Gastroesophageal sphincter (tissue), 4 donors: ENCODE measurements at regions not wholly inside any gene's neighbourhood (a gene's known extent, or its start where the extent isn't known, plus 50 kb on each side); places are given as distances from the start of the nearest gene placed in this dataset.

Source experiments
- ATAC-seq: fragments of 150-250 bp; one replicate; pipeline ENCODE4 v1.9.1; 2016; ENCODE audit warnings: mild to moderate bottlenecking, moderate library complexity
- H3K27ac ChIP-seq, 4 donors: fragments of 200-600 bp; sonication (generic) in 3 of 4; 1 replicate in 3 of 4; 2 replicates in 1 of 4; pipeline ENCODE4 v1.5.1; 2016 to 2019
- H3K27me3 ChIP-seq: fragments of 200-600 bp; sonication (generic); one replicate; pipeline ENCODE4 v1.5.1; 2019
- H3K36me3 ChIP-seq, 2 donors: fragments of 200-600 bp; sonication (generic); one replicate each; pipeline ENCODE4 v1.5.1; 2019; ENCODE audit warnings: control low read depth in 1 of 2
- H3K4me1 ChIP-seq, 3 donors: fragments of 200-600 bp; sonication (generic); 1 replicate in 2 of 3; 2 replicates in 1 of 3; pipeline ENCODE4 v1.5.1; 2016 to 2019; ENCODE audit warnings: control low read depth in 2 of 3
- H3K4me3 ChIP-seq, 2 donors: fragments of 200-600 bp; sonication (generic); one replicate each; pipeline ENCODE4 v1.5.1; 2019; ENCODE audit warnings: mild to moderate bottlenecking in 1 of 2, moderate library complexity in 1 of 2
- H3K9me3 ChIP-seq, 3 donors: fragments of 200-600 bp; sonication (generic); one replicate each; pipeline ENCODE4 v1.5.1; 2017 to 2019; ENCODE audit warnings: control low read depth in 2 of 3
- EP300 ChIP-seq: sonication (generic); formaldehyde crosslinking; IDR thresholded peaks from one replicate; pipeline ENCODE4 v1.6.1; 2017; ENCODE audit warnings: antibody characterized with exemption, mild to moderate bottlenecking
- POLR2A ChIP-seq, 2 donors: fragments of 450-650 bp; IDR thresholded peaks; one replicate each; pipeline ENCODE4 v1.6.1; 2017; ENCODE audit warnings: antibody characterized with exemption in 2 of 2, mild to moderate bottlenecking in 2 of 2, moderate library complexity in 1 of 2
- POLR2AphosphoS5 ChIP-seq: sonication (generic); formaldehyde crosslinking; IDR thresholded peaks from one replicate; pipeline ENCODE4 v1.6.1; 2017; ENCODE audit warnings: antibody characterized with exemption
- WGBS, 2 donors: methylation state at CpG; one replicate each; pipeline ENCODE4 v1.1.5; 2018; ENCODE audit warnings: low coverage in 1 of 2; 5-methylcytosine and 5-hydroxymethylcytosine counted together
- TF ChIP-seq, protein P1 (sequence below), 4 experiments: fragments of 200-600 bp in 2 of 4; fragments of 450-650 bp in 2 of 4; sonication (generic) in 1 of 4; IDR thresholded peaks; one replicate each; pipeline ENCODE4 v1.5.1; 2017 to 2019; ENCODE audit warnings: antibody characterized with exemption in 4 of 4, mild to moderate bottlenecking in 2 of 4, moderate library complexity in 2 of 4

DNA sequence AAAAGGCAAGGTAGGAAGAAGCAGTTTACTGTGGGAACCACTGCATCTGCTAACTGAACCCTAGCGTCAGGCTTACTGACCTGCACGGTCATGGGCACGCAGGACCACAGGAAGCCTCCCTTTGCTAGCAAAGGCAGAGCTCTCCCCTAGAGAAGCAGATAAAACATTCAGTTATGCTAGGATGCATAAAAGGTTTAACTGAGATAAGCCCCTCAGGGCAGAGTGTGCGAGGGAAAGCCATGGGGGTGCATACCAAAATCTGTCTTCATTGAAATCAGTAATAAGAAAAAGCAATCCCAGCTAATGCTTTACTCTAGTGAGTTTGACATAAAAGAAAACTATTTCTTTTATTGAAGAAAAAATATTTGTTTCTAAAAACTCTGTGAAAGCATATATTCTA lies 2403.7 kb upstream of the C9orf72 start:
- H3K27ac ChIP-seq: no peak overlapping the region
- no peaks in the 10 kb centered on the region for H3K27me3 ChIP-seq
- TF ChIP-seq EP300 (no peak), POLR2A (IDR thresholded peaks at IDR 0.05) (no peak), POLR2AphosphoS5 (no peak)
- TF ChIP-seq, protein P1, sequence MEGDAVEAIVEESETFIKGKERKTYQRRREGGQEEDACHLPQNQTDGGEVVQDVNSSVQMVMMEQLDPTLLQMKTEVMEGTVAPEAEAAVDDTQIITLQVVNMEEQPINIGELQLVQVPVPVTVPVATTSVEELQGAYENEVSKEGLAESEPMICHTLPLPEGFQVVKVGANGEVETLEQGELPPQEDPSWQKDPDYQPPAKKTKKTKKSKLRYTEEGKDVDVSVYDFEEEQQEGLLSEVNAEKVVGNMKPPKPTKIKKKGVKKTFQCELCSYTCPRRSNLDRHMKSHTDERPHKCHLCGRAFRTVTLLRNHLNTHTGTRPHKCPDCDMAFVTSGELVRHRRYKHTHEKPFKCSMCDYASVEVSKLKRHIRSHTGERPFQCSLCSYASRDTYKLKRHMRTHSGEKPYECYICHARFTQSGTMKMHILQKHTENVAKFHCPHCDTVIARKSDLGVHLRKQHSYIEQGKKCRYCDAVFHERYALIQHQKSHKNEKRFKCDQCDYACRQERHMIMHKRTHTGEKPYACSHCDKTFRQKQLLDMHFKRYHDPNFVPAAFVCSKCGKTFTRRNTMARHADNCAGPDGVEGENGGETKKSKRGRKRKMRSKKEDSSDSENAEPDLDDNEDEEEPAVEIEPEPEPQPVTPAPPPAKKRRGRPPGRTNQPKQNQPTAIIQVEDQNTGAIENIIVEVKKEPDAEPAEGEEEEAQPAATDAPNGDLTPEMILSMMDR (IDR thresholded peaks at IDR 0.05): no peak
- no peaks in the 10 kb centered on the region for H3K9me3 ChIP-seq
- ATAC-seq: no peak
- H3K4me3 ChIP-seq: no peak overlapping the region
- no peaks in the 10 kb centered on the region for H3K4me1 ChIP-seq
- 67% methylated on average over 4 of the region's 4 CpGs; no CpG with 5 or more reads in 1 of the 2 donors for WGBS, 2 donors
- no peaks in the 10 kb centered on the region for H3K36me3 ChIP-seq

GRCh38 chr9:29981013-29981412 lies 2403.4 kb upstream of the ACO1 start:
- no peak for ATAC-seq
- H3K4me1 ChIP-seq: no peaks in the 10 kb centered on the region
- H3K27me3 ChIP-seq: no peaks in the 10 kb centered on the region
- WGBS, 2 donors: 38 to 54% methylated on average over 4 of the region's 4 CpGs
- H3K27ac ChIP-seq: no peak overlapping the region
- H3K4me3 ChIP-seq: no peak overlapping the region
- TF ChIP-seq POLR2A (IDR thresholded peaks at IDR 0.05) (no peak), POLR2AphosphoS5 (no peak), EP300 (no peak)
- TF ChIP-seq, protein P1 (IDR thresholded peaks at IDR 0.05): no peak
- H3K9me3 ChIP-seq: no peaks in the 10 kb centered on the region
- no peaks in the 10 kb centered on the region for H3K36me3 ChIP-seq

- no peaks in the 10 kb centered on the region for H3K27me3 ChIP-seq
- no peaks in the 10 kb centered on the region for H3K36me3 ChIP-seq
- no peak for ATAC-seq
- no peak overlapping the region for H3K27ac ChIP-seq
- peaks cover 0 to 13% (median 0%) of the 10 kb centered on the region in 3 donors for H3K9me3 ChIP-seq
- H3K4me1 ChIP-seq: no peaks in the 10 kb centered on the region
- no peak overlapping the region for H3K4me3 ChIP-seq
- TF ChIP-seq, protein P1 (IDR thresholded peaks at IDR 0.05): no peak
- TF ChIP-seq POLR2AphosphoS5 (no peak), EP300 (no peak), POLR2A (IDR thresholded peaks at IDR 0.05) (no peak)
Observed at GRCh38 chr9:29999645-30000044, 2384.8 kb upstream of the ACO1 start.

DNA sequence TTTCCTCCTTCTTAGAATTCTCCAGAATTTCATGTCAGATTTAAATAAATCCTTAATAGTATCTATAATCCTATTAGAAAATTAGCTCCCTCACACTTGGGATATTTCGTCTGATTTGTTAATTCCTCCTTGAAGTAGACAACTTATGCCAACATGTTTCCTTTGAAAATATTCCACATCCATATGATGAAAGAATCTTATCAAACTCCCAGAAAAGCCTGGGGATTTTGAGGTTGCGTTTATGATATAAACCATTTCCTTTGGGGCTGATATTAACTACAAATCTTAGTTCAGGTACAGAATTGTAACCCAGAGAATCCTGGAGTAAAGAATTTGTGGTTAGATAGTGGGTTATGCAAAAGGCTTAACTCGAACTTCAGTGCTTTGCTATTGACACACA lies 2373.8 kb upstream of the ACO1 start:
- no peaks in the 10 kb centered on the region for H3K36me3 ChIP-seq
- TF ChIP-seq, protein P1 (IDR thresholded peaks at IDR 0.05): no peak
- no peak for TF ChIP-seq POLR2A (IDR thresholded peaks at IDR 0.05)
- 44 to 68% methylated on average over 3 of the region's 3 CpGs for WGBS, 2 donors
- no peaks in the 10 kb centered on the region for H3K9me3 ChIP-seq
- ATAC-seq: no peak
- no peaks in the 10 kb centered on the region for H3K4me1 ChIP-seq
- no peaks in the 10 kb centered on the region for H3K27me3 ChIP-seq
- H3K27ac ChIP-seq: no peak overlapping the region
- no peak overlapping the region for H3K4me3 ChIP-seq

GRCh38 chr9:30012622-30013021 lies 2371.8 kb upstream of the ACO1 start:
- H3K36me3 ChIP-seq: no peaks in the 10 kb centered on the region
- no peak overlapping the region for H3K27ac ChIP-seq
- ATAC-seq: no peak
- no peak overlapping the region for H3K4me3 ChIP-seq
- H3K9me3 ChIP-seq: no peaks in the 10 kb centered on the region
- TF ChIP-seq POLR2A (IDR thresholded peaks at IDR 0.05): no peak
- TF ChIP-seq POLR2AphosphoS5: no peak
- TF ChIP-seq EP300: no peak
- TF ChIP-seq, protein P1 (IDR thresholded peaks at IDR 0.05): no peak
- no peaks in the 10 kb centered on the region for H3K4me1 ChIP-seq
- H3K27me3 ChIP-seq: no peaks in the 10 kb centered on the region
